Sigmoid colon (tissue), 6 donors: ENCODE measurements at regions not wholly inside any gene's neighbourhood (a gene's known extent, or its start where the extent isn't known, plus 50 kb on each side); places are given as distances from the start of the nearest gene placed in this dataset.
"Not testable (repeated sequence)": the region's sequence is repeated elsewhere in the genome, so short reads cannot be mapped to it uniquely, and the experiment has no call there.

Source experiments
- DNase-seq: peaks from one replicate; pipeline ENCODE4 v3.0.0-alpha.2; 2019
- H3K27ac ChIP-seq, 4 donors: fragments of 200-600 bp; sonication (generic); one replicate each; pipeline ENCODE4 v1.5.1; 2016 to 2019; ENCODE audit warnings: mild to moderate bottlenecking in 1 of 4
- H3K27me3 ChIP-seq, 3 donors: fragments of 200-600 bp; sonication (generic); one replicate each; pipeline ENCODE4 v1.5.1; 2019; ENCODE audit warnings: mild to moderate bottlenecking in 1 of 3
- H3K36me3 ChIP-seq, 4 donors: fragments of 200-600 bp; sonication (generic); one replicate each; pipeline ENCODE4 v1.5.1; 2016 to 2019
- H3K4me1 ChIP-seq, 4 donors: fragments of 200-600 bp; sonication (generic); one replicate each; pipeline ENCODE4 v1.5.1; 2017 to 2019
- H3K4me3 ChIP-seq, 4 donors: fragments of 200-600 bp; sonication (generic); one replicate each; pipeline ENCODE4 v1.5.1; 2017 to 2019; ENCODE audit warnings: mild to moderate bottlenecking in 2 of 4, moderate library complexity in 1 of 4
- H3K9me3 ChIP-seq, 4 donors: fragments of 200-600 bp in 3 of 4; sonication (generic) in 3 of 4; one replicate each; pipeline versions ENCODE4 v1.5.1 to v1.6.1; 2013 to 2019
- EP300 ChIP-seq, 4 donors: sonication (generic); formaldehyde crosslinking; IDR thresholded peaks; one replicate each; pipeline ENCODE4 v1.6.1; 2017; ENCODE audit warnings: antibody characterized with exemption in 4 of 4
- POLR2A ChIP-seq, 2 donors: fragments of 450-650 bp; IDR thresholded peaks; one replicate each; pipeline ENCODE4 v1.6.1; 2016; ENCODE audit warnings: antibody characterized with exemption in 2 of 2, mild to moderate bottlenecking in 2 of 2, moderate library complexity in 2 of 2
- POLR2AphosphoS5 ChIP-seq, 4 donors: sonication (generic); formaldehyde crosslinking; IDR thresholded peaks; one replicate each; pipeline ENCODE4 v1.6.1; 2017; ENCODE audit warnings: antibody characterized with exemption in 4 of 4
- WGBS, 2 donors: extraction: QIAGEN DNeasy Blood & Tissue Kit; methylation state at CpG; one replicate each; pipeline ENCODE4 v1.1.7; 2013; 5-methylcytosine and 5-hydroxymethylcytosine counted together
- intact Hi-C: fragments of 100-400 bp; cut with DNase I; formaldehyde crosslinking; loops from one replicate; pipeline ENCODE4 v1.15.1; 2023
- TF ChIP-seq, protein P1 (sequence below), 4 experiments: fragments of 450-650 bp in 3 of 4; fragments of 200-600 bp in 1 of 4; IDR thresholded peaks; one replicate each; pipeline ENCODE4 v1.5.1; 2016 to 2019; ENCODE audit warnings: antibody characterized with exemption in 4 of 4, mild to moderate bottlenecking in 3 of 4, moderate library complexity in 2 of 4
- donor health status: healthy with polysubstance abuse.
- donor health status: healthy.

DNA sequence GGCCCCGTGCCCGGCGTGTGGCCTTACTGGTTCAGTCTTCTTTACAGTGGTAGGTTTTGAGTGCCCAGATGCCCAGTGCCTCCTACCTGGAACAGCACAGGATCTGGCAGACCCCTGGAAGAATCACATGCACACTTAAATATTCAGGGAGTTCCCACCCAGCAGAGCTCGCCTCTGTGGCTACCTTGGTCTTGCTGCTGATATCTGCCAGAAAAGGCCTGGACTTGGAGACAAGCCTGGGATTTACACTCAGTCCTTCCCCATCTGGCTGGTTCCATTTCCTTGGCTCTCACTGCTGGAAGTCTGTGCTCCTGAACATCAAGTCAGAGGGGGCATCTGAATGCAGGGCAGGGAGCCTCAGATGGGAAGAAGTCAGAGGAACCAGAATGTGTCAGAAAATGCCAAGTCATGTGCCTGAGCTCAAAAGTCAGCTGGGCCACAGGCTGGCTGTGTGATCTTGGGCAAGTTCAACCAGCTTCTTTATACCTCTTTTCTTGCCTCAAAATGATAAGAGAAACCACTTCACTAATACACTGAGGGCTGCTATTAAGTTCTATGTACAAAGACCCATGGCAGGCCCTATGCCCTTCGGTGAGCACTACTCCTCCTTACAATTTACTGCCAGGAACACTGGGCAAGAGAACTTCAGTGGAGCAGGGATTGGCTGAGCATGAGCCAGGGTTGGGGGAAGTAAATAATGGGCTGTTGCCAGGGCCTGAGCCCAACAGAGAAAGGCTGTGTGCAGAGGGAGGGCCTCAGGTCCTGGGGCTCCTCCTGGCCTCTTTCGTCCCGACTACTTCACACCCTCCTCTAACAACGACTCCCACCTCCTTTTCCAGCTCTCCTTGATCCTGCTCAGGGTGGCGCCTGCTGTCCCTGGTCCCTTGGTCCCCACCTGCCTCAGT lies 135.9 kb downstream of the GPCPD1 start:
- TF ChIP-seq, protein P1, sequence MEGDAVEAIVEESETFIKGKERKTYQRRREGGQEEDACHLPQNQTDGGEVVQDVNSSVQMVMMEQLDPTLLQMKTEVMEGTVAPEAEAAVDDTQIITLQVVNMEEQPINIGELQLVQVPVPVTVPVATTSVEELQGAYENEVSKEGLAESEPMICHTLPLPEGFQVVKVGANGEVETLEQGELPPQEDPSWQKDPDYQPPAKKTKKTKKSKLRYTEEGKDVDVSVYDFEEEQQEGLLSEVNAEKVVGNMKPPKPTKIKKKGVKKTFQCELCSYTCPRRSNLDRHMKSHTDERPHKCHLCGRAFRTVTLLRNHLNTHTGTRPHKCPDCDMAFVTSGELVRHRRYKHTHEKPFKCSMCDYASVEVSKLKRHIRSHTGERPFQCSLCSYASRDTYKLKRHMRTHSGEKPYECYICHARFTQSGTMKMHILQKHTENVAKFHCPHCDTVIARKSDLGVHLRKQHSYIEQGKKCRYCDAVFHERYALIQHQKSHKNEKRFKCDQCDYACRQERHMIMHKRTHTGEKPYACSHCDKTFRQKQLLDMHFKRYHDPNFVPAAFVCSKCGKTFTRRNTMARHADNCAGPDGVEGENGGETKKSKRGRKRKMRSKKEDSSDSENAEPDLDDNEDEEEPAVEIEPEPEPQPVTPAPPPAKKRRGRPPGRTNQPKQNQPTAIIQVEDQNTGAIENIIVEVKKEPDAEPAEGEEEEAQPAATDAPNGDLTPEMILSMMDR (IDR thresholded peaks at IDR 0.05) = no peak
- no peak for TF ChIP-seq POLR2AphosphoS5 (IDR thresholded peaks at IDR 0.05)
- H3K4me3 ChIP-seq = no peak overlapping the region
- no peaks in the 10 kb centered on the region for H3K4me1 ChIP-seq
- H3K36me3 ChIP-seq = no peaks in the 10 kb centered on the region
- no peaks in the 10 kb centered on the region for H3K27me3 ChIP-seq
- intact Hi-C loops = no loop called here
- H3K9me3 ChIP-seq = no peaks in the 10 kb centered on the region
- no peak overlapping the region for H3K27ac ChIP-seq
- DNase-seq = no peak
- 81 to 82% methylated on average over 8 of the region's 9 CpGs for WGBS, 2 donors

DNA sequence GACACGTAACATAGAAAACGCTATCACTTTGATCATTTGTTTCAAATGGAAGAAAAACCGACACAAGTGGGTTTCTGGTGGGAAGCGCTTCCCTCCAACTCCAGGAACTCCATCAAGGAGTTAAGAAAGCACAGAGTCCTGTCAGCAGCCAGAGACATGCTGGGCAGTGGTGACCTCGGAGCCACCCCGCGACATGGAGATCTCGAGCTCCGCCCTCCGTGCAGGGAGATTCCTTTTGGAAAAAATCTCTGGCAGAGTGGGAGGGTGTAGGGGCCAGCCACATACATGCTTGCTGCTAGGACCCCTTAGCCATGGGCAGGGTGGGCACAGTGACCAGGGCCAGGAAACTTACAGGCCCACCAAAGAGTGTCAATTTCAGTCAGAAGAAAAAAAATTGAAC lies 138.9 kb downstream of the GPCPD1 start:
- H3K27me3 ChIP-seq, H3K36me3 ChIP-seq, intact Hi-C loops, H3K4me1 ChIP-seq, DNase-seq, H3K27ac ChIP-seq, H3K9me3 ChIP-seq: not testable (repeated sequence)
- WGBS, 2 donors = 67 to 82% methylated on average over 4 of the region's 10 CpGs
- peak overlapping the region in 2 of 4 donors; percentile 7 to 35 for H3K4me3 ChIP-seq

- no peak for DNase-seq
- H3K27ac ChIP-seq = no peak overlapping the region
- no peaks in the 10 kb centered on the region for H3K9me3 ChIP-seq
- no peaks in the 10 kb centered on the region for H3K4me1 ChIP-seq
- intact Hi-C loops = no loop called here
- H3K27me3 ChIP-seq = no peaks in the 10 kb centered on the region
- 90 to 94% methylated on average over 18 of the region's 18 CpGs for WGBS, 2 donors
- H3K4me3 ChIP-seq = peak overlapping the region in 2 of 4 donors; percentile 7 to 35
- TF ChIP-seq POLR2AphosphoS5 (IDR thresholded peaks at IDR 0.05) (no peak), EP300 (IDR thresholded peaks at IDR 0.05) (no peak), POLR2A (IDR thresholded peaks at IDR 0.05) (no peak)
- TF ChIP-seq, protein P1 (IDR thresholded peaks at IDR 0.05) = no peak
- no peaks in the 10 kb centered on the region for H3K36me3 ChIP-seq
These were observed 139.4 kb downstream of the GPCPD1 start for GRCh38 chr20:5471368-5471767.

DNA sequence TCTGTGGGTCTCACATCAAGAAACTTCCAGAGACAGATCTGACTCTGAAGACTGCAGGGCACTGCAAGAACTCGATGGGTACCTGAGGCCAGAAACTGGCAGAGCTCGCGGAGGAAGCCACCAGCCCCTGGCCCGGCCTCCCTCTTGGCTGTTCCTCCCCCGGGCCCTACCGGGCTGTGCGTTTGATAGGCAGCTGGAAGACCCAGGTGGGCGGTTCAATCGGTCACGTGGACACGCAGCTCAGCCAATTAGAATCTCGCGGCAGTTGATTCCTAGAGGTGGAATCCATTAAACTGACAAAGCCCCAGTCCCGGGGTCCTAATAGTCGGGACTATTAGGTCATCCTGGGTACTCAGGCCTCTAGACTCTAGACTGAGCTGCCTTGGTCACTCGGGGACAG lies 139.9 kb downstream of the GPCPD1 start:
- no peak overlapping the region for H3K27ac ChIP-seq
- H3K4me3 ChIP-seq = no peak overlapping the region
- H3K27me3 ChIP-seq = no peaks in the 10 kb centered on the region
- H3K36me3 ChIP-seq = no peaks in the 10 kb centered on the region
- no peaks in the 10 kb centered on the region for H3K9me3 ChIP-seq
- TF ChIP-seq, protein P1 (IDR thresholded peaks at IDR 0.05) = no peak
- TF ChIP-seq POLR2A (IDR thresholded peaks at IDR 0.05) (no peak), EP300 (IDR thresholded peaks at IDR 0.05) (no peak), POLR2AphosphoS5 (IDR thresholded peaks at IDR 0.05) (no peak)
- DNase-seq = no peak
- WGBS, 2 donors = 93 to 94% methylated on average over 16 of the region's 16 CpGs
- intact Hi-C loops = no loop called here
- no peaks in the 10 kb centered on the region for H3K4me1 ChIP-seq

- DNase-seq = no peak
- WGBS, 2 donors = 73 to 78% methylated on average over 4 of the region's 4 CpGs
- intact Hi-C loops = no loop called here
- Histone ChIP-seq H3K9me3 (no peaks in the 10 kb centered on the region), H3K36me3 (no peaks in the 10 kb centered on the region), H3K27me3 (no peaks in the 10 kb centered on the region), H3K4me3 (no peak overlapping the region), H3K4me1 (no peaks in the 10 kb centered on the region), H3K27ac (no peak overlapping the region)
- TF ChIP-seq EP300 (IDR thresholded peaks at IDR 0.05) (no peak), POLR2AphosphoS5 (IDR thresholded peaks at IDR 0.05) (no peak)
These were observed 140.3 kb downstream of the GPCPD1 start for GRCh38 chr20:5470458-5470857.

DNA sequence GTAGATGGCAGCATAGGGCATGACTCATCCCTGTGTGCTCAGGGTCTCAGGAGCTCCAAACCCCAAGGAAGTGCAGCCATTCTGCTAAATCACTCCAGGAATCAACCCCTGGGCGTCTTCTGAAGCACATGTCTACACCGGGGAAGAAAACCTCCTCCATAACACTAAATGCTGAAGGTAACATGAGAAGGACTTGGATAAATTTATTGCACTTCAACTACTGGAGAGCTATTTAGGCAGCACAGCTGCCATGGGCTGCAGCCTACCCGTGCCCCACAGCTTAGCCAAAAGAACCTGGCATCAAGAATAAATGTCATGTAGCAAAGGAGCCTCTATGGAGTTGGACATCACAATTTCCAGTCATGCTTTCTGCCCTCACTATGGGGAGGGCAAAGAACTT lies 141.7 kb downstream of the GPCPD1 start:
- H3K4me3 ChIP-seq = no peak overlapping the region
- no peak for DNase-seq
- H3K27ac ChIP-seq = no peak overlapping the region
- H3K36me3 ChIP-seq = no peaks in the 10 kb centered on the region
- H3K4me1 ChIP-seq = no peaks in the 10 kb centered on the region
- H3K27me3 ChIP-seq = no peaks in the 10 kb centered on the region
- no peaks in the 10 kb centered on the region for H3K9me3 ChIP-seq
- TF ChIP-seq EP300 (IDR thresholded peaks at IDR 0.05) = no peak
- TF ChIP-seq, protein P1 (IDR thresholded peaks at IDR 0.05) = no peak
- 85 to 89% methylated on average over 3 of the region's 3 CpGs for WGBS, 2 donors
- intact Hi-C loops = no loop called here
